Posterior cingulate gyrus (tissue), 11 donors: ENCODE measurements at regions not wholly inside any gene's neighbourhood (a gene's known extent, or its start where the extent isn't known, plus 50 kb on each side); places are given as distances from the start of the nearest gene placed in this dataset.

ENCODE experiments used
- DNase-seq, 10 donors: peaks; one replicate each; pipeline versions ENCODE4 v3.0.0 to v3.0.0-alpha.2; 2020 to 2021; ENCODE audit warnings: mixed read lengths in 3 of 10
- intact Hi-C: fragments of 100-400 bp; cut with DNase I; formaldehyde crosslinking; loops from one replicate; pipeline ENCODE4 v1.15.1; 2023

DNA sequence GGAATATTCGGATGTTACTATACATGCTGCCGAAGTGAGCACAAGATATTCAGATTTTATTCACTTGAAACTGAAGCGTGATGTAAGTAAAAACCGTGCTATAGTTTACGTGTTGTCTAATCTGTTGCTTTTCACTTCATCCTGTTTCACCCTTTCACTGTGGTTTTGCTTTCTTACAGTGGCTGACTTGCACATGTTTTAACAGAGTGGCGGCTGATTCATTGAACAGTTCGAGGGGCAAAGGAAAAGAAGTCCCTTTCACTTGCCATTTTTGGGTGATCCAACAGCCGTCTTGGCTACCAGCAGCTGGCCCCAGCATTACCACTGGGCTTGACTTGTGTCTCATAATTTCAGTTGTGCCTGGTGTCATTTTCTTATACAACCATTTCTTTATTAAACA lies 134.0 kb downstream of the IRX1 start:
- intact Hi-C loops: no loop called here
- DNase-seq: no peak

DNA sequence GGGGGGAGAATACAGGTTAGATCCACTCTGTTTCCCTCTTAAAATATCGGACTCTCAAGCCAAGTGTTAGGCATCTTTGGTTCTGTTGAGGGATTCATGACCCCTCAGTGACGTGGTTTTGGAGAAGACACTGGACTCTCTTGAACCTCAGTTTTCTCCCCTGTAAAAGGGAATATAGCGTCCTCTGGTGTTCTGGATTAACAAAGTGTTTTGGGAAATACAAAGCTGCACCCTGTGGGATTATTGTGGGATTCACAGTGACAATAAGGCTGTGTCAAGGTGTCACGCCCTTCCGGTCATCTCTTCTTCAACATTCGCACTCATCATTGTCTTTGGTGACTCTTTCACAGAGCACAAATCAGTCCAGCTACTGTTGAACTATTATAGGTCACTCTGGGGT lies 139.0 kb downstream of the IRX1 start:
- intact Hi-C loops: no loop called here
- DNase-seq: no peak

DNA sequence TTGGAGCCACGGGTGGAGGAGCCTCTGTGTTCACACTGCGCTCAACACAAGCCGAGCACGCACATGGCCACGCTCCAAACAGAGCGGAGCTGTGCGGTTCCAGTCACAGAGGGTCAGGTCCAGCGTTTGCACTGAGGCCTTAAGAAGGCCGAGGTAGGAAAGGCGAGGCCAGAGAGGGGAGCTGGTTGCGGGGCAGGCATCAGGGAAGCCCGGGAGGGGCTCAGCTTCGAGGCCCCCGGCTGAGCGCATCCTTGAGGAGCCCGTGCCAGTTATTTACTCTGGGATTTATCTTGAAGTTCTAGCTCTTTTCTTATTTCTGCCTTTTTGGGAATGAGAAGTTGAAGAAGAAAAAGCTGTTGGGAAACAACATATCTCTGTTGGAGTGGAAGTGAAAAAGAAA lies 140.8 kb downstream of the IRX1 start:
- intact Hi-C loops: no loop called here

DNA sequence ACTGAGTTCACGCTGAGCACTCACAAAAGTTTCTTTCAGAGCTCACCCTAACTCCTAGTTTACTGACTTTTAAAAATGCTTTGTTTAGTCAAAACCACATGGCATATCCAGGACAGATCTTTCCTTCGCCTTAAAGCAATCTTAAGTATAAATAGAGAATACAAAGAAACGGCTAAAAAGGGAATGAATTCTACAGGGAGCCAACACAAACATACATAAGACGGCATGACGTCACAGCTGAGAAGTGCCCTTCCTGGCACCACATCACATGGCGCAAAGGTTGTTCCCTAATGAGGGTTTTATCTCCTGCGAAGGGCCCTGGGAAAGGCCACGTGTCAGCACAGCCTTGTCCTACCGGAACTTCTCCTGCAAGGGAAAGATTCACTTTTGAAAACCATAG lies 141.3 kb downstream of the IRX1 start:
- no peak for DNase-seq
- intact Hi-C loops: no loop called here

More for the DNA sequence above, 140.8 kb downstream of the IRX1 start:
- no peak for DNase-seq

DNA sequence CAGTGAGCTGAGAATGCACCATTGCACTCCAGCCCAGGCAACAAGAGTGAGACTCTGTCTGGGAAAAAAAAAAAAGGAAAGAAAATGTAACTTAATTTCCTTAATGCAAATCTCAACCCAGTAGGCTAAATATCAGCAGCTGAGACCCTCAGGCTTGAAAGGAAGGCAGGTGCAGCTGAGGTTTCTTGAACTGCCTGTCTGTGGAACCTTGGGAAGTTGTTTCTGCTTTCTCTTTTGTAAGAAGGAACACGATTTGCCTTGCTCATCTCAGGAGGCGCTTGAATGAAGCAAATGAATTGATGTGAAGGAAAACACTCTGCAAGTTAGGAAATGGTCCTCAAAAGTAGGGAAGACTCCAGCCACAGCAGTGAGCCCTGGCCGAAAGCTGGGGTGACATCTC lies 143.3 kb downstream of the IRX1 start:
- intact Hi-C loops: no loop called here
- DNase-seq: no peak

DNA sequence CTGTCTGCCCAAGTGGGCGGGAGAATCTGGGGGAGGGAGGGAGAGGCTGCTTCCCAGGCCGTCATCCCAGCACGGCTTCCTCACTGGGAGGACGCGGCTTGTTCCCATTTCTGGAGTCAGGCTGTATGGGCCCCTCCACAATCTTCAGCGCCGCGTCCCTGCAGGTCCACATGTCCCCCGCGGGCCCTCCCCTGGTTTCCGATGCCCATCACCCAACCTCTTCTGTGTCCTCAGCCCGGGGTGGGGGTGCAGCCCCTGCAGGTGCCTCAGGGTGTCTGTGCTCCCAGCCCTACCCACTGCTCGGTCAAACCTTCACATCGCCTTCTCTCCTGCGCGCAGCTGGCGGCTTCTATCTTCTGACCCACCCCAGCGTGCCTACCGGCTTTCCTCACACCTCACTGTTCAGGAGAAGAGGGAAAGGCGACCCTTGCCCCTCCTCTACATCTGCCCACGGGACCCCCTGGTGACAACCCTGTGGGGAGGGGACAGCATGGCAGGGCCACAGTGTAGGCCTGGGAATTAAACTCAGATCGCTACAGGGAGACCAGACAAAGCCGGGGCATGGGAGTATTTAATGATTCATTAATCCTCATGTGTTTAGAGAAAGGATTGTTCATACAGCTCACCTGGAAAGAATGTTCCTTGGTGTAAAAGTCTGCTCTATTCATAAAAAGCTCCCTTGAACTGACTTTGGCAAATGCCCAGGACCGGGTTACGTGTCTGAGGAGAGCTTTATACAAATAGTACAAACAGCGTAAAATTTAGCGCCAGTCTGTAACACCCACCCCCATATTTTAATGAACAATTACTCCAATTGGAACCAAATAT lies 145.1 kb downstream of the IRX1 start:
- intact Hi-C loops: no loop called here
- peak in 1 of 10 donors; percentile 79 for DNase-seq

DNA sequence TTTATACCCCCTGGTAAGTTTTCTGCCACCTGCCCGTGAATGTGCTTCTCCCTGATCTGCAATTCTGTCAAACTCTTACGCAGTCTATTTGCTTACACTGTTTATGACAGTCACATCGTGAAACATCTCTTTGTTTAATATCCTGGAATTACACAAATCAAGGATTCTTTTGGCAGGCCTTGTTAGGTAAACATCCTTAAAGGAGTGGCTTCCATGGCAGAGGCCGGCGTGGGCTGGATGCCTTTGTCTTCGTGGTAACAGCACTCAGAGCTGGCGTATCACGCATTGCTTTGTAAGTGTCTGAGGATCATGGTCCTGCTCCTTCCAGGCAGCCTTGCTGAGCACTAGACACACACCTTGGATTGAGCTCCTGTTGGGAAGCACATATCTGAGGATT lies 145.7 kb downstream of the IRX1 start:
- intact Hi-C loops: no loop called here
- no peak for DNase-seq

DNA sequence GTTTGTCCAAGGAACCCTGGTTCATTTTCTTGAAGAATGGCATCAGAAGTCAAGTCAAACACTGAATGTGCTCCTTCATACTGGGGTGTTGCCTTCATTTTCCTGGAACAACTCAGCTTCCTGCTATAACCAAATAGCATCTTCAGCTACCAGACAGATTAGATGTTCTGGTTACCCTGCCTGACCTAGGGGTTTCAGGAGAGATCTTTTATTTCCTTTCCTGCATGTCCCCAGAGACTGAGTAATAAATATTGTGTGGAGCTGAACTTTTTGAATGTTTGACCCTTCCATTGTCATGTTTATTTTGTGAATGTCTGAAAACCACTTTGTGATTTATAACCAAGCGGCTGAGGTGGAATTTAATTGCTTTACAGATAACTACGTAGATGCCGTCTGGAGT lies 147.1 kb downstream of the IRX1 start:
- no peak for DNase-seq
- intact Hi-C loops: no loop called here

DNA sequence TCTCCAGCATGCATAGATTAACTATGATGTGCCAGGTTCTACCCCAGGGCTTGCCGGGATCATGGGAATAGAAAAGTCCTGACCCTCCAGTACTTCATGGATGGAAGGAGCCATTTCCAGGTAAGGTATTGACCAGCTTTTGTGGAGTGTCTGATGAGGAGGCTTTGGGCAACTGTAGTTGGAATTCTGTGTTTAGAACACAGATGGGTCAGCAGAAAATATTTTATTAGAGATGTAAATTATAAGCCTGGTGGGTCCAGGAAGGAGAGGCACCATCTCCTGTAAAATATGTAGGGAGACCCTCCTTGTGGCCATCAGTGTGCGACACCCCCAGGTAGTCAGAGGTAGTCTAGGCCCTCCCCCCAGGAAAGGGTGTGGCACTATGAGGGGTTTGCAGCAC lies 156.2 kb downstream of the IRX1 start:
- intact Hi-C loops: no loop called here
- no peak for DNase-seq

DNA sequence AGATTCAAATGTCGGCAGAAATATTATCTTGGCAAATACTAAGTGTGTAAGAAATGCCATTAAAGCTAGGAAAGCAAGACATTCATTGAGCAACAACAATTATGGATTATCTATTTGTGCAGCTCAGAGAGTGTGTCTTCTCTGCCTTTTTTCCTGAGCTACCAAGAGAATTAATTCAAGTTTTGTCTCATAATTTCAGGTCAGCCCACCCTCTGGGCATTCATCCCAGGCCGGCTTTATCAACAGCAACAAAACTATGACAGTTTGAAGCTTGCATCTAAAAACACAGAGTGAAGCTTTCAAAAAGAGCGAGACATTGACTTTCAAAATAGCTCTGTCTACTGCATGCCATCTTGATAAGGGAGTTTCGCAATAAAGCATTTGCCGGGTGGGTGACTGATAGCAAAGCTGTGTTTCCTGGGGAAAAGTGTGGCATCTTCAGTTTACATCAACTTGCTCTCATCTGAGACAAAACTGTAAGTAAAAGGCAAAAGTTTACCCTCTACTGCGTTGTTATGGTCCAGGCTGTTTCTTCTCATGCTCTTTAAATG lies 182.4 kb downstream of the IRX1 start:
- DNase-seq: no peak
- intact Hi-C loops: no loop called here

DNA sequence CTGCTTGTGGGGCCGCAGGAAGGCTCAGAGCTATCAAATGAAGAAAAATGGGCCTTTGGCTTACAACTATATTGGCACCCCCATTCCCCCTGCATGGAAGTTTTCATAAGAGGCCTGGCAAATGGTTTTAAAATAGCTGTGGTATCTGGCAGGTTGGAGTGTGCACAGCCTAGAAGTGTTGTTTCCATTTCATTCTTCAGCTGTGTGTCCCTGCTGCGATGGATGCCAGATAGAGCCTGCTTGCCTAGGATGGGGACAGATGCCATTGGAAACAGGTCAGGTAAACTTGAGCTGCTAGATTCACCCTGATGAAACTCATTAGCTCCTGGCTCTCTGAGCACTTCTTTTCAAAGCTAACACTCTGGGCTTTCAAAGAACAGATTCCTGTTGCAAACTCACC lies 183.3 kb downstream of the IRX1 start:
- no peak for DNase-seq
- intact Hi-C loops: no loop called here

DNA sequence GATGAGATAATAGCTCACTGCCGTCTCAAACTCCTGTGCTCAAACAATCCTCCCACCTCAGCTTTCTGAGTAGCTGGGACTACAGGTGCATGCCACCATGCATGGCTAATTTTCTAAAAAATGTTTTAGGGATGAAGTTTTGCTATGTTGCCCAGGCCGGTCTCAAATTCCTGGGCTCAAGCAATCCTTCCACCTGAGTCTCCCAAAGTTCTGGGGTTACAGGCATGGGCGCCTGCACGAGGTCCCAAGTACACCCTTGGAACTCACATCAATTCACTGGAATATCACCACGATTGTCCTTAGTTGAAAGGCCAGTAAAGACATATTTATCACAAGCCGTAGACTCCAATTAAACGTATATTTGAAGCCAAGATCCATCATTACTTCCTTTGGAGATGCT lies 184.6 kb downstream of the IRX1 start:
- intact Hi-C loops: no loop called here
- DNase-seq: no peak

DNA sequence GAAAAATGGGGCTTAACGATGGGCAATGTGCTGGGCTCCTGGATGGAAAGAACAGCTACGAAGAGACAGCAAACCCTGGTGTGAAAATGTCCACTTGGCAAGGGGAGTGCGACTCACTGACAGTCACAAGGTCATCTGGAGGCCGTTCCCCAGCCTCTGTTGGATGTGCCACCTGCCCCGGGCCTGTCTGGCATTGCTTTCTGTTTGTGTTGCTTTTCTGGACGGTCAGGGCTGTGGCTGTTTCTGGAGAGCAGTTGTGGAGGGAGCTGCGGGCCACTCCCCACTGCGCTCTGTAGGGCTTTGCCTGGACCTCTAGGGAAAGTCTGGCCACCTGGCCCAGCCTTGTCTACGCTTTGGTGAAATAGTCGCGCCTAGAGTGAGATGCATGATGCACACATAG lies 185.3 kb downstream of the IRX1 start:
- intact Hi-C loops: no loop called here
- DNase-seq: no peak

DNA sequence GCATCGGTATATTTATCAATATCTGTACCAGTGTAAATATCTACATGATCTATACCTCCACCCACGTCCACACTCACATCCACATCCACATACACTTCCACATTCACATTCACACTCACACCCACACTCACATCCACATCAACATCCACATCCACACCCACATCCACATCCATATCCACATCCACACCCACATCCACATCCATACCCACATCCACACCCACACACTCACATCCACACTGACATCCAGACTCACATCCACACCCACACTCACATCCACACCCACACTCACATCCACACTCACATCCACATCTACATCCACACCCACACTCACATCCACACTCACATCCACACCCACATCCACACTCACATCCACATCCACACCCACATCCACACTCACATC lies 189.2 kb downstream of the IRX1 start:
- intact Hi-C loops: no loop called here
- no peak for DNase-seq

DNA sequence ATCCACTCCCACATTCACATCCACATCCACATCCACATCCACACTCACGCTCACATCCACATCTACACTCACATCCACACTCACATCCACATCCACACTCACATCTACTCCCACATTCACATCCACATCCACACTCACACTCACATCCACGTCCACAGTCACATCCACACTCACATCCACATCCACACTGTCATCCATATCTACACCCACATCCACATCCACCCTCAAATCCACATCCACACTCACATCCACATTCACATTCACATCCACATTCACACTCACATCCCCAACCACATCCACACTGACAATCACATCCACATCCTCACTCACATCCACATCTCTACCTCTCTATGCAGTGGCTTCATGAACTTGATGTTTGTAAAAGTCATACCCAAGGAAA lies 190.5 kb downstream of the IRX1 start:
- intact Hi-C loops: no loop called here
- DNase-seq: no peak

DNA sequence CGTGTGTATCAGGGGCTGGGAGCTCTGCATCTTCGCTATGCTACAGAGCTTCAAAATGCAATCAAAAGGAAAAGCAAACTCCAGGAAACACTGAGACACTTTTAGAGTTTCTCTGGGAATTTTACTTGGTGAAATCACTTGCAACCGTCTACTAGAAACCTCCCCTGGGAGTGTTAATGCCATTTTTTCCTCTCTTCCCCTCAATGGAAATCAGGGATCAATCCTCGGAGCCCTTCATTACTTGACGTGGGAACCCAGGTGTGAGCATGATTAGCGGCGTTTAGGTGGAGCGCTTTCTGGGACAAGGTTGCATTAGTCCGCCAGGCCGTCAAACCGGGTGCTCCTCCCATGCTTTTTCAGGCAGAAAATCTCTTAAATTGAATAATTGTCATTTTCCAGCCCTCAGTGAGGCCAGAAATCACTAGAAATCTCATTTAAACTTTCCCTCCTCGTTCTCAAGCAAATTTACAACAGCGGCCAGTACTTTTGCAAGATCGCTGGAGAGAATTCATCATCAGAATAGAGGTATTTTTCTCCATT lies 191.3 kb downstream of the IRX1 start:
- intact Hi-C loops: no loop called here
- no peak for DNase-seq

DNA sequence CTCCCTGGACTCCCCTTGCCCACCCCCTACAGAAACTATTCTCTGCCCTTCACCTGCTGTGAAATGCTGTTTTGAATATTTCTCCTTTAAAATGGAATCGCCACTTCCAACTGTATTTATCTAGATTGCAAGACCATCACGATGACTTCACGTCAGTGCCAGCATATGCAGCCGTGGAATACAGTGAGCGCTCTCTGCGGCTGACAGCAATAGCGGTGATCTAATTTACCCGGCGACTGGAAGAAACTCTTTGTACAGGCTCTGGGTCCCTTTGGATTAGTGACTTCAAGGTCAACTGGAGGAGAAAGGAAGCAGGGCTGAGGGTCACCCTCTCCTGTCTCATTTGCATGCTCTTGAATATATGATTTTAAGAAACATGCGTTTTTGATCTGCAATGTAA lies 192.0 kb downstream of the IRX1 start:
- no peak for DNase-seq
- intact Hi-C loops: no loop called here

DNA sequence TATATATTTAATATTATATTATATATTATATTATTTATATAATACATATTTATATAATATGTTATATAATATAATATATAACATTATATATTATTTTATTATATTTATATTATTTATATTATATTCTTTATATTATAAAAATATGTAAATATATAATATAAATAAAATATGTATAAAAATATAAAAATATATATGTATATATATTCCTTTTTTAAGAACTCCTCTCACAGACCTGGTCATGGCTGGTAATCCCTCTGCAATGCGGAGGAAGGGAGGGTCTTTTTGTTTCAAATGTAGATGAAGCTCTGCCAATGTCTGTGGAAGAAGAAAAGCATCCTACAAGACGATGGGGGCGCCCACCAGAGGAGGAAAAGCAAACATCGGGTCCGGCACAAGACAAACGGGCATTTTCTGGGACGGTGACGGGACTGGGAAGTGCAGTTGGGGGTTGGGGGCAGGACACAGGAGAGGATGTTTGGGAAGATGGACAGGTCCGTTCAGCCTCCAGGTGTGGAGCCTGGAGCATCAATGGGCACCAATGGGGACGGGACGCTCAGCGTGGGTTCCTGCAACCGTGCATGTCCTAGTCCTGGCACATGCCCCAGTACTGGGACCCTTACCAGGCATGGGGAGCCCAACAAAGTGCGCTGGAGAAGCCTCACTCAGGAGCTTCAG lies 194.0 kb downstream of the IRX1 start:
- DNase-seq: no peak
- intact Hi-C loops: no loop called here

DNA sequence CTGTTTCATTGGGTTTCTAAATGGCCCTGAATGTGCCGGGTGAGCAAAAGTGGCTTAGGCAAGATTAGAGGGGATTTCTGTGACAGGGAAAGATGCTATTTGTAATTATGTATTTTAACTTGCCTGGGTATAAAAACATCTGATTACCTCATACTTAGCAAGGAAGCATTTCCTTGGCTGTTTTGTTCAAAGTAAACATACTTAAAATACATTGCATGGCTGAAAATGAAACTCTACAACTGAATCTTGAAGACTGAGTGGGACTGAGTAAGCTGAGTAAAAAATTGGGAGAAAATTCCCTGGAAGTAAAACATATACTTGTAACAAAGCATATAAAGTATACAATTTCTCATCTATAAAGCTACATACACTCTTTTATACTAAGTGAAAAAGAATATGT lies 197.5 kb downstream of the IRX1 start:
- DNase-seq: no peak
- intact Hi-C loops: no loop called here

DNA sequence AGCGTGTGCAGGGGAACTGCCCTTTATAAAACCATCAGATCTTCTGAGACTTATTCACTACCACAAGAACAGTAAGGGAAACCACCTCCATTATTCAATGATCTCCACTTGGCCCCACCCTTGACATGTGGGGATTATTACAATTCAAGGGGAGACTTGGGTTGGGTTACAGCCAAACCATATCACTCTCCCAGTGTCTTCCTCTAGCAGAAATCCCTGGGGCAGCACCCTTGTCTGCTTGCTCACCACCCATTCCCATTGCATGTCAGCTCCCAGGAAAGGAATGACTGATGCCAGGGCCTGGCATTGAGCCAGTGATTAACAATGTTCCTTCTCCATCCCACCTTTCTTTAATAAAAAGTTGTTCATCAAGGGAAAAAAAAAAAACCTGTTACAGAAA lies 199.0 kb downstream of the IRX1 start:
- intact Hi-C loops: no loop called here
- DNase-seq: no peak

DNA sequence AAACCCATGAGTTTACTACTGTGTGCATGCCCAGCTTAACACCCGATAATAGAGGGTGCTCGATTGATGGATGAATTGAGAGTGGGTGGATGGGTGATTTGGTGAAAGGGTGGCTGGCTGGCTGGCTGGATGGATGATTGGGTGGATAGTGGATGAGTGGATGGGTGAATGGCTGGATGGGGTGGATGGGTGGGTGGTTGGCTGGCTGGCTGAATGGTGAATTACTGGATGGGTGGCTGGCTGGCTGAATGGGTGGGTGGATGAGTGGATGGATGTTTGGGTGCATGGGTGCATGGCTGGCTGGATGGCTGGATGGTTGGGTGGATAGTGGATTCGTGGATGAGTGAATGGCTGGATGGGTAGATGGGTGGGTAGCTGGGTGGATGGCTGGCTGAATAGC lies 201.1 kb downstream of the IRX1 start:
- DNase-seq: peak in 1 of 10 donors; percentile 69
- intact Hi-C loops: no loop called here

DNA sequence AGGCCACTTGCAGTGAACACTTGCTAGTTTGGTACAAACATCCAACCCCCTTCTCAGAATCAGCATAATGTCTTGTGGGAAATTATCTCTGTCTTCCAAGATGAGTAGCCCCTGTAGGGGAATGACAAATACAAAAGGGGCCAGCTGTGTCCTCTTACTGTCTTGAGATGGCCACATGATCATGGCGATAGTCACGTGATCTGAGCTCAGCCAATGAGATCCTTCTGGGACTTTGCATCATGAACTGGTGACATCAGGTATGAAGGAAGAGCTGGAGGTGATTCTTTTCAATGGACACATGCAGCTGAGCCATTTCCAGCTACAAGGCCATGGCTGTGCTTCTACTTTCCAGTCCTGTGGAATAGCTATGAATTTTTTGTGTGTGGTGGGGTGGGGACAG lies 206.3 kb downstream of the IRX1 start:
- intact Hi-C loops: no loop called here
- DNase-seq: no peak
